Lung (tissue), 11 donors: ENCODE measurements at regions not wholly inside any gene's neighbourhood (a gene's known extent, or its start where the extent isn't known, plus 50 kb on each side); places are given as distances from the start of the nearest gene placed in this dataset.

ENCODE experiments used
- ATAC-seq: fragments of 200-7000 bp; cut with Tn5 transposase; one replicate; pipeline ENCODE4 v1.9.1; 2020; ENCODE audit warnings: moderate number of reproducible peaks; ENCODE audit not compliant: insufficient read depth, low FRiP score
- DNase-seq, 3 donors: peaks; one replicate each; pipeline ENCODE4 v3.0.0-alpha.2; 2013 to 2017
- H3K27ac ChIP-seq, 2 donors: one replicate each; pipeline ENCODE4 v1.5.1; 2013; ENCODE audit warnings: mild to moderate bottlenecking in 2 of 2, moderate library complexity in 2 of 2, control low read depth in 1 of 2, inconsistent platforms in 1 of 2, low read depth in 1 of 2, low read length in 1 of 2
- H3K27me3 ChIP-seq, 3 donors: one replicate each; pipeline ENCODE4 v1.5.1; 2013; ENCODE audit warnings: low read length in 2 of 3; ENCODE audit not compliant: control insufficient read depth in 3 of 3, insufficient read depth in 3 of 3
- H3K36me3 ChIP-seq, 4 donors: one replicate each; pipeline ENCODE4 v1.5.1; 2013; ENCODE audit warnings: low read length in 4 of 4, mild to moderate bottlenecking in 1 of 4, moderate library complexity in 1 of 4; ENCODE audit not compliant: control insufficient read depth in 4 of 4, insufficient read depth in 4 of 4
- H3K4me1 ChIP-seq, 5 donors: one replicate each; pipeline ENCODE4 v1.5.1; 2013; ENCODE audit warnings: low read length in 5 of 5, mild to moderate bottlenecking in 2 of 5, moderate library complexity in 1 of 5; ENCODE audit not compliant: control insufficient read depth in 5 of 5, insufficient read depth in 5 of 5
- H3K4me3 ChIP-seq: one replicate; pipeline ENCODE4 v1.5.1; 2013; ENCODE audit warnings: mild to moderate bottlenecking, control low read depth, moderate library complexity
- H3K9ac ChIP-seq, 2 donors: one replicate each; pipeline ENCODE4 v1.5.1; 2013; ENCODE audit warnings: low read length in 2 of 2, control low read depth in 1 of 2; ENCODE audit not compliant: insufficient read depth in 1 of 2
- H3K9me3 ChIP-seq, 4 donors: one replicate each; pipeline ENCODE4 v1.5.1; 2013; ENCODE audit warnings: low read length in 3 of 4, mild to moderate bottlenecking in 1 of 4, moderate library complexity in 1 of 4; ENCODE audit not compliant: control insufficient read depth in 4 of 4, insufficient read depth in 3 of 4
- CTCF ChIP-seq: IDR thresholded peaks from 2 replicates; pipeline ENCODE4 v1.5.1; 2012; ENCODE audit warnings: mild to moderate bottlenecking; ENCODE audit errors: control extremely low read depth, extremely low read depth
- WGBS, 2 donors: extraction: QIAGEN DNeasy Blood & Tissue Kit; methylation state at CpG; one replicate each; pipeline ENCODE4 v1.1.7; 2013; 5-methylcytosine and 5-hydroxymethylcytosine counted together
- donor health status: control.
- donor health status: control.
- donor health status: Bipolar disorder and iron deficiency.
- donor health status: healthy.
- donor health status: DM: yes; HTN: yes; CAD: no.

DNA sequence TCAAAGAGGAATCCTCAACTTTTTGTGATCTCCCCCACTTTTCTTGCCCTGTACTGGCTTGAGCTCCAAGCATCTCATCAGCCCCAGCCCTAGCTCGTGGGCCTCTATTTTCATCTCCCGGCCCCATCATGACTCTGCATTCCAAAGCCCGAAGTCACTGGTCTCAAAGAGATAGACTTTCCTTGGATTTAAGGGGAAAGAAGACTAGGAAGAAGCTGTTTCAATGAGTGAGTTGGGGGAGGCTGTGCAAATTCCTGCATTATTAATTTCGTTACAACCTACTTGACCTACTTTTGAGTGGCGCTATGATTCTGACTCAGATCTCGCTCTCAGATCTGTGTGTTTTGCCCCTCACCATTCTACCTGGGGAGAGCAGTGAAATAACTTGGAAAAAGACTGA lies 266.6 kb upstream of the TBL1XR1 start:
- ATAC-seq (no peak), DNase-seq (no peak)
- WGBS, 2 donors, result 63 to 89% methylated on average over 6 of the region's 6 CpGs
- no peak overlapping the region for H3K9ac ChIP-seq
- no peaks in the 10 kb centered on the region for H3K9me3 ChIP-seq
- no peaks in the 10 kb centered on the region for H3K36me3 ChIP-seq
- H3K27ac ChIP-seq, result no peak overlapping the region
- no peak overlapping the region for H3K4me3 ChIP-seq
- H3K4me1 ChIP-seq, result peaks cover 0 to 18% (median 5%) of the 10 kb centered on the region in 5 donors
- no peaks in the 10 kb centered on the region for H3K27me3 ChIP-seq
- no peak for TF ChIP-seq CTCF

DNA sequence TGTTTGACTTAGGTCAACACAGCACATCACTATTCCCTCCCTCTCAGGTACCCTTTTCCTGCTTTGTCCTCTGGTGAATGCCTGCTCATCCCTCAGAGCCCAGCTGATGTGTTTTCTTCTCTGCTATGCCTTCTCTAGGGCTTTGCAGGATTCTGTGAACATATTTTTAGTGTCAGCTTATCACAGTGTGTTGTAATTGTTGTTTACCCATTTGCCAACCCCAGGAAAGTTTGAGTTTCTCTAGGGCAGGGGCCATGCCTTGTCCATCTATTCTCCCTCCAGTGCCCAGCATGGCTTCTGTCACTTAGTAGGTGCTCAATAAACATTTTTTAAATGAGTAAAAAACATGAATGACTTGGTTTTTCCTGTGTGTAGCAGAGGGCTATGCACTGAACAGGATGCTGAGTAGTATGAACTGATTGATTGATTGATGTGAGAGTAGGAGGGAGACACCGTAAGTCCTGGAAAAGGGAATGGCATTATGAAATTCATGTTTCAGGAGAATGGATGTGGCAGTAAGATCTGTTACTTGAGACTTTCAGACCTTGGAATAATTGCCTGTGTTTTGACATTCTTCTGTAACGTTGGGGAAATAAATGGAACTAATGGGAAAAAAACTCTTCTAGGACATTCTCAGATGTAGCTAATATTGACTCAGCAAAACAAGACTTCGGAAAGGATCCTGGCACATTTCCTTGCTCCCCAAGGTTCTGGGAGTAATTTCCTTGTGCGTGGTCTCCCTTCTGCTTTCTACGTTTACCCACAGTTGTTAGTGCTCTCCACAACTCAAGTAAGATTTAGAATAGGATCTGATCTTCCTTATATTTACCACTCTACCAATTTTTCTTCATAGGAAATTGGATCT lies 267.3 kb upstream of the TBL1XR1 start:
- H3K27ac ChIP-seq, result no peak overlapping the region
- ATAC-seq (no peak), DNase-seq (no peak)
- no peak overlapping the region for H3K9ac ChIP-seq
- no peaks in the 10 kb centered on the region for H3K9me3 ChIP-seq
- H3K36me3 ChIP-seq, result no peaks in the 10 kb centered on the region
- H3K4me1 ChIP-seq, result peaks cover 0 to 13% (median 5%) of the 10 kb centered on the region in 5 donors
- H3K27me3 ChIP-seq, result no peaks in the 10 kb centered on the region
- TF ChIP-seq CTCF, result no peak
- WGBS, 2 donors, result 69 to 79% methylated on average over 5 of the region's 5 CpGs
- H3K4me3 ChIP-seq, result no peak overlapping the region

GRCh38 chr3:177465257-177465642 lies 268.0 kb upstream of the TBL1XR1 start:
- H3K9me3 ChIP-seq, result no peaks in the 10 kb centered on the region
- peaks cover 0 to 7% (median 4%) of the 10 kb centered on the region in 5 donors for H3K4me1 ChIP-seq
- DNase-seq (no peak), ATAC-seq (no peak)
- WGBS, 2 donors, result 80 to 84% methylated on average over 4 of the region's 4 CpGs
- no peak overlapping the region for H3K9ac ChIP-seq
- no peak for TF ChIP-seq CTCF
- H3K36me3 ChIP-seq, result no peaks in the 10 kb centered on the region
- H3K27me3 ChIP-seq, result no peaks in the 10 kb centered on the region
- no peak overlapping the region for H3K27ac ChIP-seq
- H3K4me3 ChIP-seq, result no peak overlapping the region
